Sigmoid colon (tissue), 6 donors: ENCODE measurements at regions not wholly inside any gene's neighbourhood (a gene's known extent, or its start where the extent isn't known, plus 50 kb on each side); places are given as distances from the start of the nearest gene placed in this dataset.

Experiments used
- DNase-seq: peaks from one replicate; pipeline ENCODE4 v3.0.0-alpha.2; 2019
- H3K27ac ChIP-seq, 4 donors: fragments of 200-600 bp; sonication (generic); one replicate each; pipeline ENCODE4 v1.5.1; 2016 to 2019; ENCODE audit warnings: mild to moderate bottlenecking in 1 of 4
- H3K27me3 ChIP-seq, 3 donors: fragments of 200-600 bp; sonication (generic); one replicate each; pipeline ENCODE4 v1.5.1; 2019; ENCODE audit warnings: mild to moderate bottlenecking in 1 of 3
- H3K36me3 ChIP-seq, 4 donors: fragments of 200-600 bp; sonication (generic); one replicate each; pipeline ENCODE4 v1.5.1; 2016 to 2019
- H3K4me1 ChIP-seq, 4 donors: fragments of 200-600 bp; sonication (generic); one replicate each; pipeline ENCODE4 v1.5.1; 2017 to 2019
- H3K4me3 ChIP-seq, 4 donors: fragments of 200-600 bp; sonication (generic); one replicate each; pipeline ENCODE4 v1.5.1; 2017 to 2019; ENCODE audit warnings: mild to moderate bottlenecking in 2 of 4, moderate library complexity in 1 of 4
- H3K9me3 ChIP-seq, 4 donors: fragments of 200-600 bp in 3 of 4; sonication (generic) in 3 of 4; one replicate each; pipeline versions ENCODE4 v1.5.1 to v1.6.1; 2013 to 2019
- EP300 ChIP-seq, 4 donors: sonication (generic); formaldehyde crosslinking; IDR thresholded peaks; one replicate each; pipeline ENCODE4 v1.6.1; 2017; ENCODE audit warnings: antibody characterized with exemption in 4 of 4
- POLR2A ChIP-seq, 2 donors: fragments of 450-650 bp; IDR thresholded peaks; one replicate each; pipeline ENCODE4 v1.6.1; 2016; ENCODE audit warnings: antibody characterized with exemption in 2 of 2, mild to moderate bottlenecking in 2 of 2, moderate library complexity in 2 of 2
- POLR2AphosphoS5 ChIP-seq, 4 donors: sonication (generic); formaldehyde crosslinking; IDR thresholded peaks; one replicate each; pipeline ENCODE4 v1.6.1; 2017; ENCODE audit warnings: antibody characterized with exemption in 4 of 4
- WGBS, 2 donors: extraction: QIAGEN DNeasy Blood & Tissue Kit; methylation state at CpG; one replicate each; pipeline ENCODE4 v1.1.7; 2013; 5-methylcytosine and 5-hydroxymethylcytosine counted together
- intact Hi-C: fragments of 100-400 bp; cut with DNase I; formaldehyde crosslinking; loops from one replicate; pipeline ENCODE4 v1.15.1; 2023
- TF ChIP-seq, protein P1 (sequence below), 4 experiments: fragments of 450-650 bp in 3 of 4; fragments of 200-600 bp in 1 of 4; IDR thresholded peaks; one replicate each; pipeline ENCODE4 v1.5.1; 2016 to 2019; ENCODE audit warnings: antibody characterized with exemption in 4 of 4, mild to moderate bottlenecking in 3 of 4, moderate library complexity in 2 of 4
- donor health status: healthy with polysubstance abuse.
- donor health status: healthy.

DNA sequence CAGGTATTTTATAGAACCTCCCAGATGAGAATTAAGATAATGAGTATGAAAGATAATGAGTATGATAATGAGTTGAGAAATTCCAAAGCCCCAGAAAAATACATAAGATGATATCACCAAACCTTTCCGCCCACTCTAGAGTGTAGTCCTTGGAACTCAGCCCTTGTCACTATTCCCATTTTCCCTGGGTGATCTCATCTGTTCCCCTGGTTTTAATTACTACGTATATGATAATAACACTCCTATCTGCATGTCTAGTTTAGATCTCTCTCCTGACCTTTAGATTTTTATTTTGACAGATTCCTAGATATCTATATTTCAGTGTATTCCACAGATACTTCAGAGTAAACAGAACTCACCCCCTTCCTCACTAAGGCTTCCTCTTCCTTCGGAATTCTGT is 51.0 kb upstream of the ASIP start:
- no peak for DNase-seq
- Histone ChIP-seq H3K4me3 (no peak overlapping the region), H3K9me3 (no peaks in the 10 kb centered on the region), H3K27me3 (peaks cover 0 to 3% (median 0%) of the 10 kb centered on the region in 3 donors), H3K27ac (no peak overlapping the region), H3K36me3 (no peaks in the 10 kb centered on the region), H3K4me1 (peaks cover 0 to 3% (median 0%) of the 10 kb centered on the region in 4 donors)
- intact Hi-C loops = no loop called here
- WGBS, 2 donors = 49 to 58% methylated on average over 3 of the region's 3 CpGs
- no peak for TF ChIP-seq POLR2A (IDR thresholded peaks at IDR 0.05)
- TF ChIP-seq POLR2AphosphoS5 (IDR thresholded peaks at IDR 0.05) = no peak
- TF ChIP-seq, protein P1, sequence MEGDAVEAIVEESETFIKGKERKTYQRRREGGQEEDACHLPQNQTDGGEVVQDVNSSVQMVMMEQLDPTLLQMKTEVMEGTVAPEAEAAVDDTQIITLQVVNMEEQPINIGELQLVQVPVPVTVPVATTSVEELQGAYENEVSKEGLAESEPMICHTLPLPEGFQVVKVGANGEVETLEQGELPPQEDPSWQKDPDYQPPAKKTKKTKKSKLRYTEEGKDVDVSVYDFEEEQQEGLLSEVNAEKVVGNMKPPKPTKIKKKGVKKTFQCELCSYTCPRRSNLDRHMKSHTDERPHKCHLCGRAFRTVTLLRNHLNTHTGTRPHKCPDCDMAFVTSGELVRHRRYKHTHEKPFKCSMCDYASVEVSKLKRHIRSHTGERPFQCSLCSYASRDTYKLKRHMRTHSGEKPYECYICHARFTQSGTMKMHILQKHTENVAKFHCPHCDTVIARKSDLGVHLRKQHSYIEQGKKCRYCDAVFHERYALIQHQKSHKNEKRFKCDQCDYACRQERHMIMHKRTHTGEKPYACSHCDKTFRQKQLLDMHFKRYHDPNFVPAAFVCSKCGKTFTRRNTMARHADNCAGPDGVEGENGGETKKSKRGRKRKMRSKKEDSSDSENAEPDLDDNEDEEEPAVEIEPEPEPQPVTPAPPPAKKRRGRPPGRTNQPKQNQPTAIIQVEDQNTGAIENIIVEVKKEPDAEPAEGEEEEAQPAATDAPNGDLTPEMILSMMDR (IDR thresholded peaks at IDR 0.05) = no peak
- no peak for TF ChIP-seq EP300 (IDR thresholded peaks at IDR 0.05)

DNA sequence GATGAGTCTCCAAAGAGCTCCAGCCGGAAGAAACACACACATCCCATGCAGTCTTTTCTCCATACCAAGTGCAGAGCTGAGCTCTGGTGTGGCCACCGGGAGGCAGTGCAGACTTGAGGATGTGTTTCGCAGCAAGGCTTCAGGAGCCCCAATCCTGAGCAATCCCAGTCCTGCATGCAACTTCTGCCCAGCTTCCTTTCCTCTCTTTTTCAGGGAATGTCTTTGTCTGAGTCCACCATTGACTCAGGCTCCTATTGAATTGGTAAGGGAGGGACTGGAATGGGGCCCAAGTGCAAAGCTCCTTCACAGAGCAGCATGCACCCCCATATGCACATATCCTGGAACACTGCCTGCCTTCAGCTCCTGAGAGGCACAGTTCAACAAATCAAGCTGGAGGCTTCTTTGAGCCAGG is 50.5 kb upstream of the ASIP start:
- Histone ChIP-seq H3K4me1 (peaks cover 0 to 3% (median 0%) of the 10 kb centered on the region in 4 donors), H3K4me3 (no peak overlapping the region), H3K9me3 (no peaks in the 10 kb centered on the region), H3K27ac (no peak overlapping the region), H3K27me3 (peaks cover 0 to 3% (median 0%) of the 10 kb centered on the region in 3 donors), H3K36me3 (no peaks in the 10 kb centered on the region)
- TF ChIP-seq, protein P1 (IDR thresholded peaks at IDR 0.05) = peak; percentile 45 to 58 (median 50)
- TF ChIP-seq EP300 (IDR thresholded peaks at IDR 0.05) = no peak
- no peak for TF ChIP-seq POLR2A (IDR thresholded peaks at IDR 0.05)
- no peak for TF ChIP-seq POLR2AphosphoS5 (IDR thresholded peaks at IDR 0.05)
- peak; percentile 85 for DNase-seq
- intact Hi-C loops = no loop called here
- WGBS, 2 donors = 9 to 14% methylated on average over 3 of the region's 3 CpGs
